DMS53 (cell line): ENCODE measurements at regions not wholly inside any gene's neighbourhood (a gene's known extent, or its start where the extent isn't known, plus 50 kb on each side); places are given as distances from the start of the nearest gene placed in this dataset.
A peak's percentile ranks its signal among the peaks of the same experiment; 100 is the strongest.

Experiments used
- DNase-seq: peaks from one replicate; lab custom pipeline; 2025; lab: John Stamatoyannopoulos, UW

DNA sequence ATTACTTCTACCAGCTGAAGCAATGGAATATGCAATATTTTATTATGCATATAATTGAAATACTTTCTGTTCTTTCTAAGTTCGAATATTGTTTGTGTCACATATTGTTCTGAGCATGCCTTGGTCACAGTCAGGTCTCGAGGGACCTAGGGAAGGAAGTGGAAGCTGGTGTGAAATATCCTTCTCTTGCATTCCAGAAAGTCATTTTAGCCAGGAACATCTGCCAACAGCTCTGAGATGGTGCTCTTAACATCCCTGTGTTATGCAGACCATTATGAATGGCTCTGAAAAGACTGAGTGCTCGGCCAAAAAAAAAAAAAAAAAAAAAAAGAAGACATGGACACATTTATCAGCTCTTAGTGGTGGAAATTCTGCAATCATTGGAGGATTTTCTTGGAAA is 132.7 kb upstream of the JAG1 start:
- DNase-seq = no peak

DNA sequence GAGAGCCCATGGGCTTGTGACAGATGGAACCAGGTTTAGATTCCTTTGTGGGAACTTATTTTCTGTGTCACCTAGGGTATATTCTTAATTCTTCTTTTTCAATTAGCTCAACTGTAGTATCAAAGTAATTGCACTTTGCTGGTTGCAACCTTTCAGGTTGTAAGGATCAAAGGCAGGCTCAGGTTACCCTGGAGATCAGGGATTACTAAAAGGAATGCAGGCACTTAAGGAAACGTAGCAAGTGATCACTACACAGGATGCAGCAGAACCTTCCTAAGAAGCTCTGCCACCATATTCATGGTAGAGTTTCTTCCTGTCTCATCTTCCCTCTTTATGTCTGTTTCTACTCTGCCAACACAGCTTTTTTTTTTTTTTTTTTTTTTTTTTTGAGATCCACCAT is 133.2 kb upstream of the JAG1 start:
- no peak for DNase-seq

DNA sequence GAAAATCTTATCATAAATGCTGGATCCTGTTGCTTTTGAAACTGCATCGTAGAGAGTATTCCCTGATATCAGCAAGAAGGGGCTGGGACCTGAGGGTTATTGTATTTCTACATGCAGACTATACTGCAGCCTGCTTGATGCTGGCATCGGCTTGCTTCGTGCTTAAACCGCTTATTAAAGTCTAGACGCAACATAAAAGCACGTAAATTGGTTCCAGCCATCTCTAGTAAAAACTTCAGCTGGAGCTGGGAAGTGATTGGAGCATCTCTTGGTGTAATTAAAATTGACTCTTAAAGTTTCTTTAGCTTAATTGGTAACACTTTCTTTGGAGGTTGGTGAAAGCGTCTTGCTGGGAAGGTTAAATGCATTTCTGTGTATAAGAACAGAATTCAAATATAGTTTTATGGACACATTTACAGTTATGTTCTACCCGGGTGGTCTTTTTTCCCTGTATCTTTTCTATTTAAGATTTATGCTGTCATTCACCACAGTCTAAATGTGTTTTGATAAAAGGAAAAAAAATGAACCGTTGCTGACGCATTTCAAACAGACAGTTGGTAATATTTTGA is 139.0 kb upstream of the JAG1 start:
- DNase-seq = no peak

DNA sequence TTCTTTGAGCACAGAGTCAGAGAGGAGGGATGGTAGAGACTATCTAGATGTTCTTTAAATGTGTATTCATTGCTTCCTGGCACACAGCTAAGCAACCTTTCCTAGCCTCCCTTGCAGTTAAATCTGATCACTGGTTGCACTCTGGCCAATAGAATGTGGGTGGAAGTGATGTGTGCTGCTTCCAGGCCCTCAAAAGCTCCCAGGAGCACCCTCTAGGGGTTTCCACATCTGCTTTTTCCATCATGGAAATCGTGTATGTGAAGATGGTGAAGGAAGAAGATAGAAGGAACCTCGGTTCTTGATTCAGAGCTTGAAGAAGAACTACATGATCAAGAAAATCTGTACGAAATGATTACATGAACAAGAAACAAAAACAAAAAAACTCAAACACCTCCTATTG is 149.8 kb upstream of the JAG1 start:
- DNase-seq = no peak

DNA sequence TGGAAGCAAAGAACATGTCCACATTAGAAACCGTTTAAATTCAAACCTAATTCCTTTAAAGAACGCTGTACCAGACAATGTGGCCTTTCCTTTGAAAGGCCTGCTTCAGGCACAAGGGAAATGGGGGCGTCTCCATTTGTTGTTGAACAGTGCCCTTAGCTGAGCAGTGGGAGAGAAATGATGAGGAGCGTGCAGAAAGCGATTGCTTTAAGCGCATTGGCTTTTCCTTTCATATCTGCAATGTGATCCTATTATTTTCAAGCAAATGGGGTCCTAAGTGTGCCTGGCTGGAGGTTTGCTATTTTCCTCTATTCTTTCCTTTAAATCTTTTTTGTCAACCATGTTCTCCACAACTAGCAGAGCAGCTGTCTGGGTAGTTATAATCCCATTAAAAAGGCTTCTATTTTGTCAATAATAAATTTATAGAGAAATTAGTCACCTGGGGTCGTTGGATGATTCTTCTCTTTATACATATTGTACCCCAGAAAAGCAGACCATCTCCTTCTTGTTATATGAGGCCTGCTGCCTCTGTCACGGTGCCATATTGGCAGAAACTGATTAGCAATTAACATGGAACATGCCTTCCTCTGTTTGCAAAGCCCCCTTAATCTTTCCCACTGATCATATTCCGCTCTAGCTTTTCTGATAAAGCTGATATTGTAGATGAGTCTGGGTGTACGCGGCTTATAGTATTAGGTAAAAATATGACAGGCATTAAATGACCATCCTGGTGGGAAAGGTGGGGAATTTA is 151.1 kb upstream of the JAG1 start:
- DNase-seq = no peak

DNA sequence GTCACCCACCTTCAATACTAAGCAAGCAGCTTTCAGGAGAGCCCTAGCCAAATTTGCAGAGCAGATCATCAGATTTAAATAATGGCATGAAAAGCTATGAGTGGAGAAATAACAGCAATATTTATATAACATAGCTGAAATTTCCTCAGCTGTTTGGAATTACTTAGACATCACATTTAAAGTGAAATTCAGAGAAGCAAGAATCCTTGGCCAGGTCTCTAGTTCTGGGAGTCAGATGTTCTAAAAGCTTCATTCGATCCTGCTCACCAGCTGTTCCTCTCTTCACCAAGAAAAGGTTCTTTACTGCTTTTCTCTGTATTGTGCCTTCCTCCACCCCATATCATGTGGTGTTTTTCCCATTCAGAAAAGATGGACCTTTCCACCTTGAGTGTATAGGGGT is 152.3 kb upstream of the JAG1 start:
- DNase-seq = no peak

DNA sequence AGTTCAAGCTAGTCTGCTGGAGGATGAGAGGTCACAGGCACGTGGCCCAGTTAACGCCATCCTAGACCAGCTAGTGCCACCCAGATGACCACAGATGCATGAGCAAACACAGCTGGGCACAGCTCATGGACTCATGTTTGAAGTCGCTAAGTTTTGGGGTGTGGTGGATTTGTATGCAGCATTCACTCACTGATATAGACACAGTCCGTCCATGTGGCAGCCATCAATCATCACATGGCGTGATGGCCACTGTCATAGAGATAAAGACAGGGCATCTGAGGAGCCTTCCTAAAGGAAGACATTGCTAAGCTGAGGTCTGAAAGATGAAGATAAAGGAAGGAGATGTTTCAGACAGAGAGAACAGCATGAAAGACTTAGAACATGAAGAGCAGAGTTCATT is 154.4 kb upstream of the JAG1 start:
- DNase-seq = no peak

DNA sequence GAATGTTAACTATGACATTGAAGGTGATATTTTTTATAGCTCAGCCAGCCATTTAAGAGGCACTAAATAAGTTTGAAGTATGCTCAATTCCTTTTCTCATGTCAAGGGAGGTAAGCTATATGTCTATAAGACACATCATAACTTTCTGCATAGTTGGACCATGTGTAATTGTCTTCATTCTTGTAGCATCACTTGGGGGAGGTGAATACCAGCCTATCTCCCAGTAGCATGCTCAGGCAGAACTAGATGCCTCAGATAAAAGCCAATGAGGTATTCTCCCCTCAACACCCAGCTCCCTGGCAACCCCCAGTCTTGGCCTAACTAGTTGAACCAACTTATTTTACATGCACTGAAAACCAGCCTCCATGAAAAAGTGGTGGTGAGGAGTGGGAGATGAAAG is 158.3 kb upstream of the JAG1 start:
- no peak for DNase-seq

DNA sequence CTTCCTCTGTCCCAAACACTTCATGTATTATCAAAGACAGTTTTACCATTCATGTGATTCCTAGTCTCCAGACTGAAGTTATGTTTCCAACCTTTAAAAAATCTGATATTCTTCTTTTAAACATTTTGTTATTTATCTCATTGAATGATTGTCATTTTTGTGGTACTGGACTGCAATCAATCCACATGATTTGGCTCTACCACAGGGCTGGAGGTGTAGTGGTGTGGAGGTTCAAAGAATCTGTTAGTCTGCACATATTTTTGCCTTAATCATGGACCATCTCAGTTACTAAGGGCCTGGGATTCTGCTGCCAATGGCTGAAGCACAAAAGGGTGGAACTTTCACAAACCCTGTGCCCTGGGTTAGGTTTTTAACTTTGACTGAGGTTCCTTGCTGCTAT is 164.1 kb upstream of the JAG1 start:
- DNase-seq = no peak

DNA sequence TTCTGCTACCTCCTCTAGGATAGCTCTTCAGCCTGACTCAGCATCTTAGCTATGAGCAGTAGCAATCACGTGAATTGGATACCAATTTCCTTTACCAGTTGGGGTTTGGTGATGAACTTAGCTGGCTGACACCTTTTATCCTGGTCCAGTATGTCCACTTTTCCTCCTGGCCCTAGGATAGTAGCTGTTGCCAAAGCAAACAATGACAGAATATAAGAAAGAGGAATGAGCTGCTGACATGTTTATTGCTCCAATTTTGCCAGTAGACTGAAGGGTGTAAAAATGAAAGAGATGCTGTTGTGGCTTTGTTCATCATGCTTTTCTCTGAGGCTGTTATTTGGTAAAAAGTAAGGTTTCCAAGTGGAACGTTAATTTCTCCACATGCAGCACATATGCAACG is 168.3 kb upstream of the JAG1 start:
- peak; percentile 38 for DNase-seq

DNA sequence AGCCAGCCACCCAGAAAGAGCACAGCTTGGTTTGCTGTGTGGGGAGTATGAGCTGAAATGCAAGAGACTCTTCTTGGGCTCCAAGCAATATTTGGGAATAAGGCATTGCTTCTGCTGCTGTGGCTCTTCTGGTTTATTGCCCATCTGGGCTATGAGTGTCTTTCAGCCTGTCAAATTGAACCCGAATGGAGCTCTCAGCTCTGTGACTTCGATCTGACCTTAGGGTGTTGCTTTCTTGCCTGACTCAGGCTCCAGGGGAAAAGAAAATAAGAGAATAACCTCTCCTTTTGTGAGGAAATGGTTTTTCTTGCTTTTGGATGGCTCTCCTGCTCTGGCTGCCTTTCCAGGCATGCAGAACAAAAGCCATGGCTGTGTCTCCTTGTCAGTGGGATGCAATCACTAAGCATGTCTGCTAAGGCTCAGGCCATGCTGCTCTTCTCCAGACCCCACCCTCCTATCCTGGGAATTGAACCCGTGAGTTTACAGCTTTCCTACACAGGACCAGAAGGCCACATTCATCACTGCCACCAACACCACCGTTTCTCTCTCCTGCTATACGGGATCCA is 169.4 kb upstream of the JAG1 start:
- no peak for DNase-seq

DNA sequence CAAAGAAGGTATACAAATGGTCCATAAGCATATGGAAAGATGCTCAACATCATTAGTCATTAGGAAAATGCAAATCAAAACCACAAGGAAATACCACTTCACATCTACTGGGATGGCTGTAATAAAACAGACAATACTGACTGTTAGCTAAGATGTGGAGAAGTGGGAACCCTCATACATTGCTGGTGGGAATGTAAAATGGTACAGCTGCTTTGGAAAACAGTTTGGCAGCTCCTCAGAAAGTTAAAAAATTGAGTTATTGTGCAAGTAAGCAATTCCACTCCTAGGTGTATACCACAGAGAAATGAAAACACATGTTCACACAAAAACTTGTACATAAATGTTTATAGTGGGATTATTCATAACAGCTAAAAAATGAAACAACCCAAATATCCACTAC is 173.0 kb upstream of the JAG1 start:
- no peak for DNase-seq

DNA sequence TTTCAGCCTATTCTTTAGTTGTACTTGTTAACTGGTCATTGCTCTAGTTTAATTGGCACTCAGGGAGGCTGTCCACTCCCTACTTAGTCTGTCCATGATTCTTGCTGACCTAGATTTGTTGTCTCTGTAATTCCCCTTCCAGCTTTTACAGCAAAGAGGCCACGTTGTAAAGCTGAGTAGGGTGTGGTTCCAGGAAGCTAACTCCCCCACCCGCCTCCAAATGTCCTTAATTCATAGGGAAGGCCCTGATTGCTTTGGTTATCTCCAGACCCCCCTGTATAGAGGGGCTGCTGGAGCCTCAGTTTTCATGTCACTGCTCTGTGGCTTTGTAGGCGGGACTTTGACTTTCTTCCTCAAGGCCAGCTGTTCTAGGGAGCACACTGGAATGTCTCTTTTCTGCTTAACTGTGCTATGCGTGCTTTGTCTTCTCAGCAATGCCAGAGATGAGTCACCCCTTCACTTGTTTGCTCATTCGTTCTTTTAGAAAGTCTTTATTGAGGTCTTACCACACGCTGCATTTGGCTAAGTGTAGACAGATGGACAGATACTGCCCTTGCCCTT is 175.1 kb upstream of the JAG1 start:
- DNase-seq = peak; percentile 89

DNA sequence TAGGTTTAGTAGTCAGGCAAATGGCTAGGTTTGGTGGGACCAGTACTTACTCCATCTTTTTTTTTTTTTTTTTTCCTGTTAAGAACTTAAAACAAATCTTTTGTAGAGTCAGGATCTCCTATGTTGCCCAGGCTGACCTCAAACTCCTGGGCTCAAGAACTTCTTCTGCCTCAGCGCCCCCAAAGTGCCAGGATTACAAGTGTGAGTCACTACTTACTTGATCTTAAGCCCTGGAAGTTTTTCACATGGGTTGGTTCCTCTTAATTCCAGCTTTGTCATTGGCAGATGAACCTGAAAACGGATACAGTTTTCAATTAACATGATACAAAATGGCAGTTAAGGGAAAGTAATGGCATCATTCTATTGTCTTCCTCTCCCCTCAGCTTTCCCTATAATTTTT is 179.4 kb upstream of the JAG1 start:
- DNase-seq = no peak

DNA sequence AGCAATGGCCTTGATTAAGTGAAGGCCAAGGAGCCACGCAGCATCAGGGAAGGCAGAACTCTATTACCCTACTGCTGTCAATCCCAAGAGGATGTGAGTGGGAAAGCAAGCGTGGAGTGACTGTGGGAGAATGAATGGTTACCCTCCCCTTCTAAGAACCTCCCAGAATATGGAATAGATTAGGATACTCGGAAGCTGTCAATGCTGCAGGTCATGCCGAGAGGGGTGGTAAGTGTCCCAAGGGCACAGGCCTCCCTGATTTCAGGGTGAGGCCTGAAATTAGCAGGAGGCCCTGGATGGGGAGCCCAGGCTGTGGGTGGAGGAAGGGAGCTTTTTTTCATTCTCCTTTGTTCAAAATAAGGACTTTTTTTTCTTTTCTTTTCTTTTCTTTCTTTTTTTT is 179.9 kb upstream of the JAG1 start:
- DNase-seq = peak; percentile 2

DNA sequence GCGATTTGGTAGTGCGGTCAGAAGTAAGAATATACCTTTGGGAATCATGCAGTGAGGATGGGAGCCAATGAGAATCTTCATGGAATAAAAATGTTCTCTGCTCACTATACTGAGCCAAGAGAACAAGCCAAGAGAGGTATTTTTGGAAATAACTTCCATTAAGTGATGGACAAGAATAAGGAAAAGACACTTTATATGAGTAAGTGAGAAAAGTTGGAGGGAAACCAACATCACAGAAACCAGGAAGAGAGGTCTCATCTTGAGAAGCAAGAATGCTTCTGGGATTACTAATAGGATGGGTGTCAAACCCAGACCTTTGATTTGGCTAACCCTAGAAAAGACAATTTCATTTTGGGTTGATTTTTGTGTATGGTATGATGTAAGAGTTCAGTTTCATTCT is 181.2 kb upstream of the JAG1 start:
- no peak for DNase-seq

DNA sequence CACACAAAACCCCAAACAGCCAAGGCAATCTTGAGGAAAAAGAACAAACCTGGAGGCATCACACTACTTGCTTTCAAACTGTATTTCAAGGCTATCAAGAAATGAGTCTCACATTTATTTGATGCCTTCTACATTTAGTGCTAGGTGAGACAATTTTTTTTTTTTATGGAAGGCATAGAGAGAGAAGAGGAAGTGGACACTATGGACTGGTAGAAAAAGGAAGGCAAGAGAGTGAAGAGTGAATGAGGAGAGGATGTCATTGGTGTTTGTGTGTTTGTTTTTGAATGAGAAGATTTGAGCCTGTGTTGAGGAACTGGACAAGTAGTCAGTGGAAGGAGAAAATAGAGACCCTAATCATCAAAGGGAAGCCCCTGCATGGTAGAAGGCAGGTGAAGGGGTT is 182.0 kb upstream of the JAG1 start:
- no peak for DNase-seq

DNA sequence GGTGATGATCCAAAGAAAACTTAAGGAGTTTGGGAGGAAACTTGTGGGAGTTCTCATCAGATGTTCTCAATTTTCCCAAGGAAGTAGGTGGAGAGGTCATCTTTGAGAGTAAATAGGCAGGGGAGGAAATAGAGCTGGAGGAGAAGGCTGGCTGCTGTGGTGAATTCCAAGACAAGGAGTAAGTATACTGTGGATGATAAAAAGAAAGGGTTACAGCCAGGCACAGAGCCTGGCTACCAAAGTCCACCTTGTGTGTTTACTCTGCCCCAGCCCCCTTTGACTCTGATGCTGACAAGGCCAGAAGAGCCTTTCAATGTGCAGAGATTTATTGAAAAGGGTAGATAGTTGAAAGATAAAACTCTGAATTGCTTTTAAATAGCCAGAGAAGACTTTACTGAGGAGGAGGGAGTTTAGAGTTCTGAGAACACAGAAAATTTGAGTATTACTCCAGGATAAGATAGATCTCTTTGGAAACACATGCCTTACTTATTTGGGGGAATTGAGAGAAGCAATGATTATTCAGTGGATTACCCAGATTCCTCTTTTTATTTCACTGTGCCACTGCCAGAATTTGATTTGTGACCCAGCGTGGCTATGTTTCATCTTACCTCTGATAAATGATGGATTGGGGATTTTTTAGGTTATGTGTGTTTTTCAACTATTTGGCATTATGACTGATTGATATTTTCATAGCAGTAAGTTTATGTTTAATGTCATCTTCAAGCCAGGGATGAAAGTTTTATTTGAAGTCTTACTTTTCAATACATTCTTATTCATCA is 182.6 kb upstream of the JAG1 start:
- DNase-seq = no peak

DNA sequence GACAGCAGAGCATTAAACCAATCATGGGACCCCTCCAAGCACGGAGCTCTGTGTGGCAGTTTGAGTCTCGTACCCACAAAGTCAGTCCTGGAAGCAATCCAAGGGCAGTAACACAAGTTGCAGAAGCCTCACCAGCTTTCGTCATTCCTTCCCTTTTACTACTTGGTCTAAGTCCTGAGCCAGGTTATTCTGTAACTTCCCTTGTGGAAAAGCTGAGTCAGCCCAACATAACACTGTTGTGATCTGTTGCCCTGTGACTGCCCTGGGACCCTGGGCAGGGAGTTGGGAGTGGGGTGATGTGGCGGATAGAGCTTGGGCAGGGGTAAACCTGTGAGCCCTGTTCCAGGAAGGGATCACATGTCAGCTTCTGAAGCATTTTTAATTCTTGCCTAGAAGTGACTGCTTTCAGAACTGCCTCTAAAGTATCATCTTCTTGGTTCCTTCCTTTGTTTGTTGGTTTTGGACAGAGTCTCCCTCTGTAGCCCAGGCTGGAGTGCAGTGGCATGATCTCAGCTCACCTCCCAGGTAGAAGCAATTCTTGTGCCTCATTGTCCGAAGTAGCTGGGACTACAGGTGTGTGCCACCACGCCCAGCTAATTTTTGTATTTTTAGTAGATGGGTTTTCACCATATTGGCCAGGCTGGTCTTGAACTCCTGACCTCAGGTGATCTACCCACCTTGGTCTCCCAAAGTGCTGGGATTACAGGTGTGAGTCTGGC is 183.7 kb upstream of the JAG1 start:
- DNase-seq = no peak

DNA sequence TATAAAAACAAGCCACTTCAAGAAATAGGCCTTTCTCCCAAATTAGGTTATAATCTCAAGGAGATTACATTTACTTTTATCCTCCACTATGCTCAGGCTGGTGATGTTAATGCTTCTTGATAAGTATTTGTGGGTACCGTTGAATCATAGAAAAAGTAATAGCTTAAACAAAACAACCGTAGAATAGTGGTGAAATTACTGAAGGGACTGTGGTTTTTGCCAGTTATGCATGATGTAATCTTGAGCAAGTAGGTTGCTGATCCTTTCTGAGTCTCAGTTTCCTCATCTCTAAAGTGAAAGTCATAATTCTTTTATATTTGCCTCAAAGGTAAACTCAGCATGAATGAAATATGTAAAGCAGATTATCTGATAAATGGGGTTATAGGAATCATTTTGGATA is 187.3 kb upstream of the JAG1 start:
- no peak for DNase-seq

DNA sequence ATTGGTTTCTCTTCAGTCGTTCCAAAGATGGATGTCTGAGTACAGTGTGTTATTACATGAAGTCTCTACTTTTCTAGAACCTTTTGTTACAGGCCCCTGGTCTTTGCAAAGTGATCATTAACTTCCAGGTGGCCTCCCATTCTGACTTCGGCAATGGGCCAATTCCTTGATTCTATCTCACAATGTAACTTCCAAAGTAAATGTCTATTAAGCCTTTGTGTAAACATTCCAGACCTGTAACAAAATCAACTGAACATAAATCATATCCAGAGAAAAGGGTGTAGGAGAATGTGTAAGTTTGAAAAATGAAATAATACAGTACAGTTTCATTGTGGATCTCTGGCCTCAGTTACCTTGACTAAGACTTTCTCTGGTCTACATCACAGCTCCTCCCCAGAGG is 187.8 kb upstream of the JAG1 start:
- peak; percentile 29 for DNase-seq
